ES-I3 (cell line): ENCODE measurements at regions not wholly inside any gene's neighbourhood (a gene's known extent, or its start where the extent isn't known, plus 50 kb on each side); places are given as distances from the start of the nearest gene placed in this dataset.

Experiments used
- H3K36me3 ChIP-seq: 2 replicates; pipeline ENCODE4 v1.6.1; 2013; ENCODE audit warnings: mild to moderate bottlenecking, low read length, control low read depth, moderate library complexity; ENCODE audit not compliant: insufficient read depth
- H3K4me1 ChIP-seq: 2 replicates; pipeline ENCODE4 v1.6.1; 2013; ENCODE audit warnings: mild to moderate bottlenecking, control low read depth, low read length; ENCODE audit not compliant: insufficient read depth
- H3K9ac ChIP-seq: 2 replicates; pipeline ENCODE4 v1.6.1; 2013; ENCODE audit warnings: low read depth, mild to moderate bottlenecking, low read length, moderate library complexity
- H3K9me3 ChIP-seq: 2 replicates; pipeline ENCODE4 v1.6.1; 2013; ENCODE audit warnings: mild to moderate bottlenecking, low read length, moderate library complexity; ENCODE audit not compliant: control insufficient read depth, insufficient read depth

- no peaks in the 10 kb centered on the region for H3K4me1 ChIP-seq
- H3K9ac ChIP-seq, result no peak overlapping the region
- H3K9me3 ChIP-seq, result no peaks in the 10 kb centered on the region
- no peaks in the 10 kb centered on the region for H3K36me3 ChIP-seq
Observed at GRCh38 chr17:34122515-34122914, 132.6 kb upstream of the CCL2 start.

DNA sequence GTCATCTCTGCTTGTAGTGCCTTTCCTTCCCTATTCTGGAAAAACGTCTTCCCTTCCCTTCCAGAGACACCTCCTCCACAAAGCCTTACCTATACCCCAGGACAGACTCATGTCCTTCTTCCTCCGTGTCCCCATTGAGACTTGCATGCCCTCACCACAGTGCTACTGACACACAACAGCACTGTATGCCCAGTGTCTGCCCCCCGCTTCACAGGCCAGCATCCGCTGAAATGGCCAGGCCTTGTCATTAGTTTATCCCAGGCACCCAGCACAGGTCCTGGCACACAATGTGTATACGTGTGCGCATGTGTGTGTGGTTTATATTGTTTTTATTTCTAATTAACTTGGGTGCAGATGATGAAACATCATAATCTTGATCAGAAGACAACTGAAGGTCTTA lies 130.1 kb upstream of the CCL2 start:
- Histone ChIP-seq H3K9me3 (no peaks in the 10 kb centered on the region), H3K4me1 (no peaks in the 10 kb centered on the region), H3K36me3 (no peaks in the 10 kb centered on the region), H3K9ac (no peak overlapping the region)

- Histone ChIP-seq H3K9me3 (no peaks in the 10 kb centered on the region), H3K36me3 (no peaks in the 10 kb centered on the region), H3K4me1 (no peaks in the 10 kb centered on the region), H3K9ac (no peak overlapping the region)
Observed at GRCh38 chr17:34125921-34126320, 129.2 kb upstream of the CCL2 start.

GRCh38 chr17:34126496-34126895 lies 128.6 kb upstream of the CCL2 start:
- H3K36me3 ChIP-seq, result no peaks in the 10 kb centered on the region
- H3K9me3 ChIP-seq, result no peaks in the 10 kb centered on the region
- H3K9ac ChIP-seq, result no peak overlapping the region
- H3K4me1 ChIP-seq, result no peaks in the 10 kb centered on the region

DNA sequence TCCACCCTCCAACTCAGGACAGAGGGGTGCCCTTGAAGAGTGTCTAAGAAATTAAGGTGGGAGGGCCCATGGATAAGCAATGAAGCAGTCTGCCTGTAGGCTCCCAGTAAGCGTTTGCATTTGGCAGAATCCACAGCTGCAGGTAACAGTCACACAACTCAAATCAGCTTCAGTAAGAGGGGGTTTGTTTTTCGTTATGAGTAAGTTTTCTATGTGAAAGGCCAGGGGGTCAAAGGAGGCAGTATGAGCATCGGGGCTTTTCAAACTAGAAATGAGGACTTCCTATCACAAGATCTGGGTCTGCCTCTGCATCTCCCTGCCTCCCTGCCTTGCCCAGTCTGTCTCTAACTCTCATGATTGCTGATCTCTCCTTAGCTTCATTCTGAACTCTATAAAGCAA lies 128.1 kb upstream of the CCL2 start:
- H3K36me3 ChIP-seq, result no peaks in the 10 kb centered on the region
- no peak overlapping the region for H3K9ac ChIP-seq
- H3K9me3 ChIP-seq, result no peaks in the 10 kb centered on the region
- no peaks in the 10 kb centered on the region for H3K4me1 ChIP-seq

GRCh38 chr17:34130544-34130943 lies 124.5 kb upstream of the CCL2 start:
- H3K9ac ChIP-seq, result no peak overlapping the region
- no peaks in the 10 kb centered on the region for H3K4me1 ChIP-seq
- no peaks in the 10 kb centered on the region for H3K9me3 ChIP-seq
- H3K36me3 ChIP-seq, result no peaks in the 10 kb centered on the region

DNA sequence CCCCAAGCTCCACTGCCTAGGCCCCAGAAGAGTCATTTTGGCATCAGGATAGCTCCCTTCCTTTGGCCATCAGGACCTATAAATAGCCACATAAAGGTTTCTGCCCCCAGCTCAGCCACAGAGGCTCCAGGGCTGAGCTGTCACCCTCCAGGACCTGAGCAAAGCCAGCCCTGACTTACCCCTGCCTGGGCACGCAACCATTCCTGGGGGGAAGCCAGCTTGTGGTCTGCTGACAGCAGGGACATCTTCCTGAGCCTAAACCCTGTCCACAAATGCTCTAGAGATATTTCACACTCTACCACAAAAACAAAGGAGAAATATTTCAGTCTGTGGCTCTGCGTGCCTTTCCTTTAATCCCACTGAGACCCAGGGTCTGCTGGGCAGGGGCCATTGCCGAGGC lies 123.7 kb upstream of the CCL2 start:
- no peaks in the 10 kb centered on the region for H3K36me3 ChIP-seq
- no peak overlapping the region for H3K9ac ChIP-seq
- H3K4me1 ChIP-seq, result no peaks in the 10 kb centered on the region; the same call in 1 of the 2 replicates
- no peaks in the 10 kb centered on the region for H3K9me3 ChIP-seq

GRCh38 chr17:34133350-34133749 lies 121.7 kb upstream of the CCL2 start:
- Histone ChIP-seq H3K36me3 (no peaks in the 10 kb centered on the region), H3K9ac (no peak overlapping the region), H3K9me3 (no peaks in the 10 kb centered on the region), H3K4me1 (no peaks in the 10 kb centered on the region; the same call in 1 of the 2 replicates)

- Histone ChIP-seq H3K36me3 (no peaks in the 10 kb centered on the region), H3K9ac (no peak overlapping the region), H3K9me3 (no peaks in the 10 kb centered on the region), H3K4me1 (peaks cover 4% of the 10 kb centered on the region; the same call in 1 of the 2 replicates)
Observed at GRCh38 chr17:34135841-34136240, 119.2 kb upstream of the CCL2 start.

DNA sequence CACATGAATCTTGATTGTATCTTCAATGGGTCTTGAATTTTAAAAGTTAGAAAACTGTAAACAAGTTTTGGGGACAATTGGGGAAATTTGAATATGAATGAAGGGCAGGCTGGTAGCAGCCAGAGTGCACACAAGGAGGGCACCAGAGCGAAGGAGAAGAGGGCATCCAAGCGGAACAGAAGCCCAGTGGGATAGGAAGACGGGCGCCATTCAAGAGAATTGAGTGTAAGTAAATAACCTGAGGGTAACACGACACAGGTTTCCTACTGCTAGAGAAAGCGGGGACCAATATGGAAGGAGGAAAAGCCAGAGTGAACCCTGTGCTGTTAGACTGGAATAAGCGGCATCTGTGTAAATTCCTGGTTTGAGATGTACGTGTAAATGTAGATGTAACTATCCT lies 115.1 kb upstream of the CCL2 start:
- peaks cover 4% of the 10 kb centered on the region; the same call in 1 of the 2 replicates for H3K4me1 ChIP-seq
- H3K36me3 ChIP-seq, result no peaks in the 10 kb centered on the region
- H3K9me3 ChIP-seq, result no peaks in the 10 kb centered on the region
- H3K9ac ChIP-seq, result no peak overlapping the region

- H3K36me3 ChIP-seq, result no peaks in the 10 kb centered on the region
- no peaks in the 10 kb centered on the region for H3K9me3 ChIP-seq
- H3K4me1 ChIP-seq, result peaks cover 4% of the 10 kb centered on the region; the same call in 1 of the 2 replicates
- H3K9ac ChIP-seq, result no peak overlapping the region
Observed at GRCh38 chr17:34141590-34141989, 113.5 kb upstream of the CCL2 start.

GRCh38 chr17:34143430-34143829 lies 111.7 kb upstream of the CCL2 start:
- peaks cover 4% of the 10 kb centered on the region; the same call in 1 of the 2 replicates for H3K4me1 ChIP-seq
- no peak overlapping the region for H3K9ac ChIP-seq
- no peaks in the 10 kb centered on the region for H3K9me3 ChIP-seq
- no peaks in the 10 kb centered on the region for H3K36me3 ChIP-seq

- peaks cover 6% of the 10 kb centered on the region for H3K4me1 ChIP-seq
- no peaks in the 10 kb centered on the region for H3K9me3 ChIP-seq
- no peak overlapping the region for H3K9ac ChIP-seq
- H3K36me3 ChIP-seq, result no peaks in the 10 kb centered on the region
Observed at GRCh38 chr17:34146440-34147043, 108.5 kb upstream of the CCL2 start.

- Histone ChIP-seq H3K36me3 (no peaks in the 10 kb centered on the region), H3K4me1 (peaks cover 27% of the 10 kb centered on the region), H3K9ac (no peak overlapping the region), H3K9me3 (no peaks in the 10 kb centered on the region)
Observed at GRCh38 chr17:34151102-34151501, 104.0 kb upstream of the CCL2 start.

- peaks cover 37% of the 10 kb centered on the region for H3K4me1 ChIP-seq
- H3K36me3 ChIP-seq, result no peaks in the 10 kb centered on the region
- no peaks in the 10 kb centered on the region for H3K9me3 ChIP-seq
- H3K9ac ChIP-seq, result no peak overlapping the region
Observed at GRCh38 chr17:34153991-34154390, 101.1 kb upstream of the CCL2 start.
